Eye (tissue), 1 donor: ENCODE measurements at regions not wholly inside any gene's neighbourhood (a gene's known extent, or its start where the extent isn't known, plus 50 kb on each side); places are given as distances from the start of the nearest gene placed in this dataset.

Experiments used
- DNase-seq: peaks from one replicate; pipeline ENCODE4 v3.0.0-alpha.2; 2015

DNA sequence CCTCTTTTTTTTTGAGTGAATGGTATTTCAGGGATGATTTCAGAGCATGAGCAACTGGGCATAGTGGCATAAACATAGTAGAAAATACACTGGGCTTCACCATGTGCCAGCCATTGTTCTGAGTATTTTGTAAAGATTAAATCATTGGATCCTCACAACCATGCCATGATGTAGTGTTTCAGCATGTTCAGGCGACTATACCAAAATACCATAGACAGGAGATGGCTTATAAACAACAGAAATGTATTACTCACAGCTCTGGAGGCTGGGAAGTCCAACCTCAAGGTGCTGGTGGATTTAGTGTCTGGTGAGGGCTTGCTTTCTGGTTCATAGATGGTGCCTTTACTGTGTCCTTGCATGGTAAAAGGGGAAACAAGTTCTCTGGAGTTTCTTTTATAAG lies 101.5 kb upstream of the KL start:
- no peak for DNase-seq

DNA sequence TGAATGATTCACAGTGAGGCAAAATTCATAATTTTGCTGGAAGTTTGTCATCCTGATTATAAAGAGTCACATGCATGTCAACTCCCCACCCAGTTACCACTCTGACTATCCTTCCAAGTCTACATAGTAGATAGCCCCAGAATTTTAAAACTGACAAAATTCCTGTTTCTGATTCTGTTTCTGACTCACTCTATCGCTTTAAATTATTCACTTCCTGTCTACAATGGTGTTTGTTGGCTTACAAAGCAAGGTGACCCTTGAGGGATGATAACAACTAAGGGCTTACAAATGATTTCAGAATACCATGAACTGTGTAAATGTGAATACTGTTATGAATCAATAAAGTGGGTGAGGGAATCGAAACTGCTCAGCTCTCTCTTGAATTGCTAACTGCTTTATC lies 98.7 kb upstream of the KL start:
- no peak for DNase-seq

DNA sequence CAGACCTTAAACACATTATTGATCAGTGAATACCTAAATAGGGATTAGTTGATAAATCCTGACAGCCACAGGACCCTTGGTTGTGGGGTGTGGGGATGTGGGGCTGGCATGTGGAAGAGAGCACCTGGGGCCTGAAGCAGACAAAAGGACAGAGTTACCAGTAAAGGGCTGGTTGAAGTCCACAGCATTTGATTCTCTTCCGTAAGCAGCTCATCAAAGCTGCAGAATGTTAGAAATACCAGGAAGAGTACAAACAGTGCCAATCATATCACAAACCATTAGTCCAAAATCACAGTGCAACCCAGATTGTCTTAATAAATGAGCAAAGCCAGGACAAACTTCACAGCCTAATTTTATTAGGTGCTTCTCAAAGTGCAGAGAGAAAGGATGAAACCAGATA lies 92.5 kb upstream of the KL start:
- DNase-seq, result no peak

DNA sequence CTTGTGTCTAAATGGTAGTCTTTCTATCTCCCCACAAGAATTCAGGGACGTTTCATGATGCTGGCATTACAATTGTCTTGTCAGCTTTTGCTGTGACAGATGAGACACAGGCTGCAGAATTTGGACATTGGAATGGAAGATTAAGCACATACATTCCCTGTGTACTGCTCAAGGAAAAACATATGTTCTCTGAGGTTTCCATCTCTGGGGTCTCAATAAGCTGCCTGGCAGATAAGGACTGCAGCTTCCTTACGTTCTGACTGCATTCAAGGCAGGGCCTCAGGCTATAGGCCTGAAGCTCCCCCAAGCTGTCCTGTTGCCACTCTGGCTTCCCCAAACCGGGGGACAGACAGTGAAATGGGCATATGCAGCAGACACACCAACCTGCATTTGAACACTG lies 91.3 kb upstream of the KL start:
- DNase-seq, result no peak

DNA sequence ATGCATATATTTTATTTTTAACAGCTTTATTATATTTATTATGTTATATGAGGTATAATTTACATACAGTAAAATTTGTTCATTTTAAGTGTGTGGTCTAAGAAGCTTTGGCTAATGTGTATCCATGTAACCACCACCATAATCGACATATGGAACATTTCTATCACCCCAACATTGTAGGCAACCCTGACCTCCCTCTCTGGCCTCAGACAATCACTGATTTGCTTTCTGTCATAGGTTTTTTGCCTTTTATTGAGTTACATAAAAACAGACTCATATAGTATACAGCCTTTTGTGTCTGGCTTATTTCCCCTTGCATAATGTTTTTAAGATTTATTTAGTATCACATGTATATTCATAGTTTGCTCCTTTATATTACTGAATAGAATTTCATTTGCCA lies 90.7 kb upstream of the KL start:
- no peak for DNase-seq

DNA sequence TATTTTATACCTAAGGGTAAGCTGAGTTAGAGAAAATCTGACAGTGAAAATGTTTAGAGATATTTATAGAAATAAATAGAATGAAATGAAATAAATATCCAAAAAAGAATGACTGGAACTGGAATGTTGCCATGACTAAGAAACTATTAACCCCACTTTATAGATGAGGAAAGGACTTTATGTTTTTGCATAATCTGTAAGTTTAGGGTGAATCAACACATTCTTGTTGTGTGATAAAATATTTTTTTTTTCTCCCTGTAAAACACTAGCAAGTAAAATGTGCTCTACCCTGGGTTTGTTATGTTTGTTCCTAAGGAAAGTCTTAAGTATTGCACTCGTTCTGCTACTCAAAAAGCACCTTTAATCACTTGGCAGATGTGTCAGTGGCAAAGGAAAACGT lies 83.8 kb upstream of the KL start:
- DNase-seq, result no peak

DNA sequence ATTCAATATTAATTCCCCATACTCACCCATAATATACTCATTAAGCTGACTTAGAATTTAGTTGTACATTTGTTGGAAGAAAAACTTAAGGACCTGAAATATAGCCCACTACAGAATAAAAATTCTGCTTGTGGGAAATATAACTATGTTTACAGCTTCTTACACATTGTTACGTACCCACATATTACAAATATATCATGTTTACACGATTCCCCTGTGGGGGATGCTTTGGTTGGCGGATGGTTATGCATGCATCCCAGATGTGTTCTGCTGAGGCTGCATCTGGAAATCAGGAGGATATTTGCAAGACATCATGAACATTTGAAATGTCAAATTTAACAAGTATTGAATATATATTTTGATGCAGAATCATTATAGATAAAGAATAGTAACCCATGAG lies 79.5 kb upstream of the KL start:
- peak; percentile 12 for DNase-seq

DNA sequence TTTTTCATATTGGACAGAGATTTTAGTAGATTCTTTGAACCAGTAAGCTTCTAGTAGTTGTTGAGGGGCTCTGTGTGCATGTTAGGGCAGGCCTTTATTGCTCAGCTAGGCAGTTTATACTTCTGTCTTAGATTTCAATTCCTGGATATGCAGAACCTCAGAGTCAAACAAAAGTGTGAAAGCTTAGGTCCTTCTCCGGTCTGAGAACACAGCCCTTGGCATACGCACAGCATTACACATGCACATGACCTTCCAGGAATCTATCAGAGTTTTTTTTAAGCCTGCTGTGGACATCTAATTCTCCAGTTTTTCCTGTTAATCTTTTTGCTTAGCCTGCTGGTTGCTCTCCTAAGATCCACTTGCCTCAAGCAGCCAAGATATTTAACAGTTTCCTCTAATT lies 77.9 kb upstream of the KL start:
- no peak for DNase-seq

DNA sequence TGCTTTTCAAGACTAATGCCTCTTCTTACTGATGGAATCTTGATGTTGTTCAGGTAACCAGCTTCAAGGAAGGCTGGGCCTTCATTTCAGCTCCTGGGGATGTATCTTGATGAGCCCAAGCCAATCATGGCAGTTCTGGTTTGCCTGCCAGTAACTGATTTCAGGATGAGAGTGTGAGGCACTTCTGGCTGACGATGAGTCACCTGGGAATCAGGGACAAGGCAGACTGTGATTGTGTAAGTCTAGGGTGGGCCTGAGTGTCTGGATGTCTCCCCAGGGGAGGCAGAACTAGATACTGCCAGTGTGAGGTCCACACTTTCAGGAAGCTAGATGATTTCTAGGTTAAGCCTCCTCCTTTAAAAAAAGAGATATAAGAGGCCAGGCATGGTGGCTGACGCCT lies 77.3 kb upstream of the KL start:
- no peak for DNase-seq

DNA sequence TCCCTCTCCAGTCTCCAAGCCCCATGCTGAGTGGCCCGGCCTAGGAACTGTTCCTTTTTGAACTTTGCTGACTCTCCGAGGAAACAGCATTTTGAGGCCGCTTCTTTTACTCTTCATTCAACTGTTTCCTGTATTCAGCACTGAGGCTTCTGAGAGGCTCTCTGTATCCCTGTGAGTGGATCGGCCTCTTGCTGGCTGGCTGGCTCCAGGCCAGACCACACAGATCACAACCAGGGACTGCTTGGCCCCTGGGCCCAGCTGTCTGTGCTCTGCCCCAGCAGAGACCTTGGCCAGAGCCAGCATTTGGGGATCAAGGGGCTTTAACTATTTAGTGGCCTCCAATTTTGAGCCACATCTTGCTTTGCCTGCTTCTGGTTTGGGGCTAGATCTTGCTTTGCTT lies 75.6 kb upstream of the KL start:
- DNase-seq, result peak; percentile 4

DNA sequence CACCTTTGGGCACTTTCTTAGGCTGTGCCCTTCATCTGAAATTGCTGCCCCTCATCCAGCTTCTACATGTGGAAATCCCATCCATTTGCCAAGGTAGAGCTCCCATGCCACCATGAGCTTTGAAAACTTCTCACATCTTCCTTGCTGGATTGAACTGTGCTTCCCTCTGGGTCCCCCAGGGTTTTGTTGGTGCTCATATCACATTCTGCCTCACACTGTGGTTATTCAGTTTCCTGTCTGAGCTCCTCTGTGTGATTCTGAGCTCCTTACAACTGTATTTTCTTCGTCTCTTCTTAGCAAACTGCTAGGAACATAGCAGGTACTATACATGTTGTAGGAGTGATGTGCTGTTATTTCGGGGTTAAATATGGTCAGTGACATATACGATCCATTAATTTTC lies 74.9 kb upstream of the KL start:
- no peak for DNase-seq

DNA sequence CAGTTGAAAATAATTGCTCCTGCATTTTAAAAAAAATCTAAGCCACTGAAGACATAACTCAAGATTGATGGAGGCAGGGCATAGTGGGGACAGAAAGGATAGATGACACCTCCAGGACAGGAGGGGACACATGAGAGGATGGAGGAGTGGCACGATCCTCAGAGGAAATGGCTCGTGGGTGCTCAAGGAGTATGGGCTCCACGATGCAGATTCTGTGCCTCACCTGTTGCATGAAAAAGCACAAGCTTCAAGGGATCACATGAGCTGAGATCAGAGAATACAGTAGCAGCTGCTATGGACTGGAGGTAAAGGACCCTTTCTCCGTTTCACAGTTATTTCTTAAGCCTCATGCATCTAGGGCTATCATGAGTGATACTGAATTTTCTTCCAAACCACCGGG lies 69.7 kb upstream of the KL start:
- DNase-seq, result no peak

DNA sequence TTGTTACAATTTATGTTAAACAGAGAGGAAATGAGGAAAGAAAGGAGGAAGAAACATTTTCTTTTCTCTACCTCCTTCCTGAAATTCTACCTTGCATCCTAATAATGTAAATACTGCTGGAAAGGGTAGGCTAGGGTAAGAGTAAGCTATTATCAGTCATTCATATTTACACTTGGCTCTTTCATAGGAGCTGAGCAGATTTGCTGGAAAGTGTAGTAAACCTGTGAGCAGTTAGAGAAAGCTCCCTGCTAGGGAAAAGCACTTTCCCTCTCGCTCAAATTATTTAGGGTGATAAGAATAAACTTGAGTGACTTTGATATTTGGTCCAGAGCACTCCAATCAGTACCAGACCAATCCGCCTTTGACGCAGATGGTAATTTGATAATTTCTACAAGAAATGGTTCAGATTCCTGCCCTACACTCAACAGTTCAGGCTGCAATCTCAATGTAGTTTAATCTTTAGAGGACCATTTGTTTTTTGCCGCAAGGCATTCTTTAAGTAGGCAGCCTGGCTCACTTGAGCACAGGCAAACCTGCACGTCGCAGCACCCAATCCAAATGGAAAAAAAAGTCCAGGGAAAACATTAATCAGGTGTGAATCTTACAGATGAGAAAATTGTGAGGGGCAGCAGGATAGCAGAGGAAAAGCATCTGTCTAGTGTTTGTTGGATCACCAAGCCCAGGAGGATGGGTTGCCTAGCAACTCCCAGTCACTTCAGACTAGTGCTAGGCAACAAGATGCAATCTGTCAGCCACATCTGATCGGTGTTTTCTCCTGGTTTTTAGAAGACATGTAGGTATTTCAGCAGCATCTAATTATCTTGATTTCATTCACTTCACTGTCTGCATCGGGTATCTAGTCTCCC lies 68.6 kb upstream of the KL start:
- DNase-seq, result peak; percentile 79

DNA sequence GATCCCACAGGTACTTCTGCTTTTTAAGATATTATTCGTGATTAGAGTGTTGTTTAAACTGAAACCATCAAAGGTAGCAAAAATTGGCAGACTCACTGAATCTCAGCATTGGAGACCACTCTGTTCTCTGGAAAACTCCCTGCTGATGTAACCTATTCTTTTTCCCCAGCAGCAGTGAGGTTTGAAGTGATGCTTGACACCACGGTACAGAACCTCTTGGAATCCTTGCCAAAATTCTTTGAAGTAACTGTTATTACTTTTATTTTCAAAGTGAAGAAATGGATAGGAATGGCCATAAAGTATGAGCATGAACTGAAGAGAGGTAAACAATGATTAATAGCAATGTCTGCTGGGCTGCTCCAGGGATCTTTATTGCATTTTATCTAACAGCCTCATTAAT lies 66.4 kb upstream of the KL start:
- DNase-seq, result no peak

DNA sequence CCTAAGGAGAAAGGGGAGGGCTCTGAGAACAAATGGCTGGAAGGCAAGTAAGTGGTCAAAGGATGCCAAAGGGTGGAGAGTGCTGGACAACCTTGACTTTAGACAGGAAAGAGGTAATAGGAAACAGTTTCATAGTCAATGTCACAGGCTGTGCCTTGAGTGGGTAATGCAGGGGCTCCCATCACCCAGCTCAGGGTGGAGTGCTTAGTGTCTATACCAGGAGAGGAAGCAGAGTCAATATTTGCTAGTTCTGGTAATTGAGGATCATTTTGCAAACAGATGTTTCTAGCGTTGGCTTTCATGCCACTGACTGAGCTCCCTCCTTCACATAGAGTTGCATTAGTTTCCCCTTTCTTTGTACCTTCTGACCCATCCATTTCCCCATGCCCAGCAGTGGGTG lies 64.6 kb upstream of the KL start:
- DNase-seq, result no peak

DNA sequence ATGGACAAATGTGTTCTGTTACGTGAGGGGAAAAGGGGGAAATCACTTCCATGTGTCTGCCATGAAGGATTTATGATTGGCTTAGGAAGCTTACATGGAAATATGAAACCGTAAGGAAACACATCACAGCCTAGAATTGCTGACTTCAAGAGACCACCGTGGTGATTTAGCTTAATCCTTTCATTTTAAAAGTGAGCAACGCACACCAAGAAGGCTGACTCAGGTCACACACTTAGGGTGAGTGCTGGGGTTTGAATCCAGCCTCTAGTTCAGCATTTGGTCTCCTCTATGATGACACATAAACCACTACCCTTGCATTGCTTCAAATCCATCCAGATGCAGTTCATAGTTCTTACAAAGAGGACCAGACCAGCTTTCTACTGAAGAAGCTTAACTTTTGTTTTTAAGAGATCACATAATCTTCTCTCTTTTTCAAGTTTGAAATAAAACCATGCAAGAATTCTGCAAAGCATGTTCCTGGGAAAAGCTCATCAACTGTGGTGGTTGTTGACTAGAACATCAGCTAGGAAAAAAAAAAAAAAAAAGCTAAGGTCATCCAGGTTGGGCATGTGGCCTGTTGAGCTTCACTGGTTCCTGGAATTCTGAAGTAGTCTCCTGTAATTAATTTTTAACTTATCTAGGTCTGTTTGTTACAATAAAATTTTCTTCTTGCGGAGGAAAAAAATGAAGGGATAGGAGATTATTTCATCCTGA lies 60.2 kb upstream of the KL start:
- DNase-seq, result peak; percentile 24

DNA sequence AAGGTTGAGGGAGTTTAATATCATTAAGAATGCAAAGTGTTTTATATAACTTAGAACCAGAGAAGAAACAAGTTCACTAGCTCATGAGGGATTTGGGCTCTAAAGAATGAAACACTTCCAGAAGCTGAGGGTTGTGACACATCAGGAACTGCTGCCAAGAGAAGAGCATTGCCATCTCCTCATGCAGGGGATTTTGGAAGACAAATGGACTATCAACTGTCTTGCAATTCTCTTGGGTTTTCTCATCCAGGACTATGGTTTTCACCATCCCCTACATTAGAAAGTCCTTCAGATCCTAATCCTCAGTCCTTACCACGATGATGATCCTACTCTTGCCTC lies 59.7 kb upstream of the KL start:
- no peak for DNase-seq

DNA sequence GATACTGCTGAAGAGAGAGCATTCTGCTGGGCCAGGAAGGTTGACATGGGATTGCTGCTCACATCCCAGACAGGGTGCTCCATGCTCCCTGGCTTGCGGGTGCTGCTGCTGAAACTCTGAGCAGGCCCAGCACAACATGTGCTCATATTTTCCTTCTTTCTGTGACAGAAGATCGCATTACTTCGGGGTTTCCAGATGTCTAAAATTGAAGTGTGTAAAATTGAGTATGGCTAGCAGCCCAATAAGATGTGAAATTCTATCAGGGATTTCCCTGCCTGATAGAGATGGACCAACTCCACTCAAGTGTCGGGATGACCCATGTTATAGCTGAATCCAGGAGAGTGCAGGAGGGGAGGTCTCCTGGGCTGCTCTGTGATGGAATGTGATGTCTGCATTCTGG lies 55.6 kb upstream of the KL start:
- no peak for DNase-seq

DNA sequence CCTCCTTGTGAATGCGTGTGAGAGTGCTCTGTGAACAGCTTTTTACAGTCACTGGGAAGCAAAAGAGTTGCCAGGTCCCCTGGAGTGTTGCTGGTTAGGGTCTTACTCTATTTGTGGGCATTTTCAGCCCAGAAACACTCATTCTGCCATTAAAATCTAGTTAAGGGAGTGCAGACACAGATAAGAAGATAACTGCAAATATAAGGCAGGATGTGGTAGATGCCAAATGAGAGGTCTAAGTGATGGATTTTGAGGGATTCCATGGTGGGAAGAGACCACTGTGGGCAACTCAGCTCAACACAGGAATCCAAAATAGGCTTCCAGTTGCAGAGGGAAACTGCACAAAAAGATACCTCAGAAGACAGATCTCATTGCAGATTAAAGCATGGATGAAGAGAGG lies 54.5 kb upstream of the KL start:
- no peak for DNase-seq

DNA sequence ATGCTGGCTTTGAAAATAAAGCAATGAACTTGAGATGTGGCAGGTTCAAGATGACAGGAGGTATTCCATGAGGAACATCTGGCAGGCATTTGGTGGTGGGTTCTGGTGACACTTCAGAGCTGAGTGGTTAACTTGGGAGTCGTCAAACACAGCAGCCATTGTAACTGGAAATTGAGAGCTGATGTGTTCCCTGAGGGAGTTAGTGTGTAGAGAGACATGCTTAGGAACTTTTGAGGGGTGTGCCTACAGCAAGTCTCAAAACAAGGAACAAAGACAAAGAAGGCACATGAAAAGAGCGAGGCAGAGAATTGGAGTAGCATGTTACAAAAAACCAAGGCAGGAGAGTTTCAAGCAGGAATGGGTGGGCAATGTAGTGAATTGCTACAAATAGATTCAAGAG lies 53.9 kb upstream of the KL start:
- no peak for DNase-seq

DNA sequence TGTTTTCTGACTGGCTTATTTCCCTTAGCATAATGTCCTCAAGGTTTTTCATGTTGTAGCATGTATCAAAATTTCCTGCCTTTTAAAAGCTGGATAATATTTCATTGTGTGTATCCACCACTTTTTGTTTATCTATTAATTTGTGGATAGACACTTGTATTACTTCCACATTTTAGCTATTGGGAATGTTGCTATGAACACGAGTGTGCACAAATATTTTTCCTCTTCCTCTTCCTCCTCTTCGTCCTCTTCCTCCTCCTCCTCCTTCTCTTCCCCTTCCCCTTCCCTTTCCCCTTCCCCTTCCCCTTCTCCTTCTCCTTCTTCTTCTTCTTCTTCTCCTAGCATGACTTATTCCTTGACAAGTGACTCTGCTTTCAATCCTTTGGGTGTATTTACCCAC lies 51.2 kb upstream of the KL start:
- DNase-seq, result no peak
